Activated CD4-positive, alpha-beta T cell treated with anti-CD3 and anti-CD28 coated beads for 4 hours (primary cell): ENCODE measurements at regions not wholly inside any gene's neighbourhood (a gene's known extent, or its start where the extent isn't known, plus 50 kb on each side); places are given as distances from the start of the nearest gene placed in this dataset.

Source experiments
- DNase-seq, 2 donors: peaks; one replicate each; pipeline ENCODE4 v3.0.0-alpha.2; 2020

DNA sequence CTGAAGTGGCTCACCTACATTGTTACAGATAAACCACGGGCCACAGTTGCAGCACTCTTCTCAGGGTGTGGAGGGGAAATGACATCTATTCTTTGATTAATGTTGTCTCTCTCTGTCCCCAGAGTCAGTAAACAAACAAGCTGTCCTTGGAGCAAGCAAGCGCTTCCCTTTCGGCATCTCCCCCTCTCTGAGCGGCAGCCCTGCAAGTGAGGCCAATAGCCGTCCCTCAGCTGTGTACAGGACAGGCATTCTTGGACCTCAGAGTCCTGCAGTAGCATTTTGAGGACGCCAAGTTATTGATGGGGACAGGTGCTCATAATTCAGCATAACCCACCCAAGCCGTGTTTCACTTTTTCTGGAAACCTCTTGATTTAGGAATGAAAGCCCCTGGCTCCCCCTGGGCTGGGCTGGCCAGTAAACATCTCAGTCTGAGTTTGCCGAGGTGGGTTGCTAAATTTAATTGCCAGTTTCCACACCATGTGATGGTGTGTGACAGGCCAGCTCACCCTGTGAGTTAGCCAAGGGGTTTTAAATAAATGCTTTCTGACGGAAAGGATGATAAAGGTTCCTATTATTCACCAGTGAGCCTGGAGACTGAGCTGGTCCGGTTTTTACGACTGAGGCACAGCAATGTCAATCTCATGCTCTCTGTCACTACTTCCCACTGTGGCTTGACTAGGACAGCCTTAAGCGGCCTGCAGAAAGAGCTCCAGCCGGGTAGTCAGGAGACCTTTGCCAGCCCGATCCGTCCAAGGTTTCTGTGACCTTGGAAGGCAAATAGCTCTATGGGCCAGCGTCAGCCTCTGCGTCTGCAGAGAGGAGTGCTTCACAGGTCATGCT is 214.8 kb upstream of the RREB1 start:
- no peak for DNase-seq

- no peak for DNase-seq
These were observed 214.1 kb upstream of the RREB1 start for GRCh38 chr6:6893701-6894100.

GRCh38 chr6:6895929-6896328 is 211.8 kb upstream of the RREB1 start:
- DNase-seq: no peak

GRCh38 chr6:6897140-6897539 is 210.6 kb upstream of the RREB1 start:
- no peak for DNase-seq

DNA sequence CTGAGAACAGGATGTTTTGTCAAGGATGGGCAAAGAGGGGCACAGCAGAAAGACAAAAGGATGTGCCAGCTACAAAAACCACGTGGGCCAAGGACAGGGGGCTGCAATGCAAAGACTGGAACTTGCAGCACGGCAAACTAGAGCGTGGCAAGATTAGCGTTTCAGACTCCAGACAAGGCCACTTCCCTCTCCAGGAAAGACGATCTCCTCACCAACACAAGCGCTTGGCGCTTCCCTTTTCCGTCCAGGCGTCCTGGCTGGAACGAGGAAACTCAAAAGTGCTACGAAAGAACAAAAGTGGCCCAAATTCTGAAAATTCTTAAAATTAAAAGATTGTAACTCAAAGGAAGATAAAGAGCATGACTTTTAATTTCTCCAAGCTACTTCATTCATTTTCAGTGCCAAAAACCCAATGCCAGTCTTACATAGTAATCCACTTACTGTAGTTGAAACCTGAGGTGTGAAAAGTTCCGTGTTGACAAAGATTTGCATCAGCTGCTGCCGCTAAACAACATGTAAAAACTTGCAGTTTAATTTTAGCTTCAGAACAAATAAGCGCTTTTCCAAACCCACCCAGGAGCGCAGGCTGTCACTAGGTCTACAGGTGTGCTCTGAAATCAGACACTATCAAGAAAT is 207.1 kb upstream of the RREB1 start:
- DNase-seq: no peak

DNA sequence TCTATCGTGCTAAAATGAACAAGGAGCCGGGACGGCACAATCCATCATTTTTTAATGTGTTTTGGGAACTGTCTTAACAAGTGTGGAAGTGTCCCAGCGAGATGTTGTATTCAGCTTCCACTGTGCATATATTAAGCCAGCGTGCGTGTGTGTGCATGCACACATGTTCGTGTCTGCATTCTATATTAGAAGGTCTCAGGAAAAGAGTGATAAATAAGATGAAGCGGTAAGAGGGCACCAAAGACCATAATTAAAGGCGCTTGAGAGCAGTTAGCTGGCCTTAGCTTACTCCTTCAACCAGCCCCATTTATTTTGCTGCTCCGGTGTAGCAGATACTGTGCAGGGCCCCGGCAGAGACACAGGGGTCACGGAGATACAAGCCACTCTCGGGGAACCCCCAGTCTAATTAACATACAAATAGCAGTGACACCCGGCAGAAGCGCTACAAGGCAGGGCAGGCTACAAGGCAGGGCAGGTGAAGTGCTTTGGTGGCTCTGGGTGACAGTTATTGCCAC is 206.5 kb upstream of the RREB1 start:
- DNase-seq: no peak

DNA sequence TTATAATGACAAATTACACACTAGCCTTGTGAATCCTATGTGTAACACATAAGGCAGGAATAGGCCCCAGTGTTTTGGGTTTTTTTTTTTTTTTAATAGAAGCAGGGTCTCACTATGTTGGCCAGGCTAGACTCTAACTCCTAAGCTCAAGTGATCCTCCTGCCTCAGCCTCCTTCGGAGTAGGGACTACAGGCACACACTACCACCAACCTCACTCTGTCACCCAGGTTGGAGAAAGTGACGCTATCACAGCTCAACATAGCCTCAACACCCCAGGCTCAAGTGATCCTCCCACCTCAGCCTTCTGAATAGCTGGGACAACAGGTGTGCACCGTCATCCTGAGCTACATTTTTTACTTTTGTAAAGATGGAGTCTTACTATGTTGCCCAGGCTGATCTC is 205.8 kb upstream of the RREB1 start:
- no peak for DNase-seq

DNA sequence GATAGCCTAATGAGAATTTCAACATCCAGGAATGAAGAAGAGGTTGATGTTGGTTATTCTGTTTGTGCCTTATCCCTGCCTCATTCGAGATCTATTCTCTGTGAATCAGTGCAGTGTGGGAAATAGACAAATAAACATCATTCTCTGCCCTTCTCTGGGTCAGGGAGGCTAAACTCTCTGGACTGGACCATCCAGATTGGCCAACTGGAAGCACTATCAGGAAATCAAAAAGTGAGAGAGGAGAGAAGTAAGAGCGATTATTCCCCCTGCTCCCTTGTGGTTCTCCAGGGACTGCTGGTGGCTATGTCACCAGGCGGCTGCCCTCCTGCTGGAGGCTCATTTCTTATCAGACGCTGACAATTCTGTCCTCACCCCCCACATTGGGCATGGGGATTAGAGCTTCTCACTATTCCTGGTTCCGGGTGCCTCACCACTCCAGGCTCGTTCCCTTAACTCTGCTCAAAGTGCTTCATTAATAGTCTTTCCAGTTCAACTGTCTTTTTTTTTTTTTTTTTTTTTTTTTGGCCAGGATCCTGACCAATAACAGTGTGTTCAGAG is 201.7 kb upstream of the RREB1 start:
- DNase-seq: no peak

DNA sequence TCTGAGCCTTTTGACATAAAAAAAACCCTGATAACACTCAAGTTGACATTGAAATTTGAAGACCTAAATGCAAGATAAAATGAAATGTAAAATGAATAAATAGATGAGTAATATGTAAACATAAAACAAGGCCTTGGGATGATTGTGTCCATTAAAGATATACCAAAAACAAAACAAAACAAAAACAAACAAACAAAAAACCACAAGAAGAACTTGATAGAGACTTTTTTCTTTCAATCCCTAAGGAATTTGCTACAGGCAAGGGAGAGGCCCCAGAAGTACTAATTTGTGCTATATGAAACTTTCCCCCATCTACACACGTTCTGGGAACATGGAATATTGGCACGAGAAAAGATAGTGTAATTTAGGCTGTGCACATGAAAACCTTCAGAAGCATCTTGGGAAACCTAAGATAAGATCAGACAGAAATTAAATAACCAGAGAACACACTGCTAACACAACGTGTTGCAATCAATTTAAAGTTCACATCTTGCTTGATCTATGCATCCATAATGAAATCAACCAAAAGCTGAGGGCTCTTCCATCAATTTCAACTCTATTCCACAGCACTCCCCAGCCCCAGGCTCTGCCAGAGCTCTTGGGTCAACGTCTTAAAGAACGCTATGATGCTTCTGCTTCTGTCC is 201.1 kb upstream of the RREB1 start:
- DNase-seq: no peak

DNA sequence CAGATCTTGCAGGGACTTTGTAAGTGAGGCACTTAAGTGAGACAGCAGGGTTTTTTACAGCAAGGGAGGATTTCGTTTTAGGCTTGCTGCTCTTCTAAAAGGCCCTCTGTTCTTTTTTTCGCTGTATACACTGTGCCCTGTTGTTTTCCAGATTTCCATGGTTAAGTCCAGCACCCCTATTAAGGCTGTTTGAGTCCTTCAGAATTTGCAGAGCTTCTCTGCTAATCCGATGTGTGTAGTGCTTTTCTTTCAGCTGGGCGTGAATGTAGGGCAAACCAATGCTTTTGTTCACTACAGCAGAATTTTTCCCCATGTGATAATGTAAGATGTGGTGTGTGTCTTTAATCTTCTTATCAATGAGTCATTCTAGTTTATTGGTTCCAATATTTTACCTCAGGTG is 200.5 kb upstream of the RREB1 start:
- no peak for DNase-seq

DNA sequence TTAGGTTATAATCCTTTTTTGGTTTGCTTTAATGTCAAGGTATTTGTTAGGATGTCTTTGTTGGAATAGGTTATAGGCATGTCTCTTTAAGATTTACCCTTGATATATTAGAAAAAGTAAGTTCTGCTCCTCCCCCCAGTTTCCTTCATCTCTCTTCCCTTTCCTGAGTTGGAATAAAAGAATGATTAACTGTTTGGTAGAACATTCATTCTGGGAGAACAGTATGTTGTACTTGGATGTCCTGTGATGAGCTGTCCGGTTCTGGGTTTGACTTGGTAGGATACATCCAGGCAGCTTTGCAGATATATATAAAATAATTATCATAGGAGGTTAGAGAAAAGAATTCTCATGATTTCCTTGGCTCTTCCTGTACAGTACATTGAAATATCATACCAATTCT is 199.6 kb upstream of the RREB1 start:
- no peak for DNase-seq

GRCh38 chr6:6909111-6909510 is 198.7 kb upstream of the RREB1 start:
- no peak for DNase-seq

- DNase-seq: no peak
These were observed 196.9 kb upstream of the RREB1 start for GRCh38 chr6:6910734-6911295.

- DNase-seq: no peak
These were observed 196.4 kb upstream of the RREB1 start for GRCh38 chr6:6911391-6911790.

DNA sequence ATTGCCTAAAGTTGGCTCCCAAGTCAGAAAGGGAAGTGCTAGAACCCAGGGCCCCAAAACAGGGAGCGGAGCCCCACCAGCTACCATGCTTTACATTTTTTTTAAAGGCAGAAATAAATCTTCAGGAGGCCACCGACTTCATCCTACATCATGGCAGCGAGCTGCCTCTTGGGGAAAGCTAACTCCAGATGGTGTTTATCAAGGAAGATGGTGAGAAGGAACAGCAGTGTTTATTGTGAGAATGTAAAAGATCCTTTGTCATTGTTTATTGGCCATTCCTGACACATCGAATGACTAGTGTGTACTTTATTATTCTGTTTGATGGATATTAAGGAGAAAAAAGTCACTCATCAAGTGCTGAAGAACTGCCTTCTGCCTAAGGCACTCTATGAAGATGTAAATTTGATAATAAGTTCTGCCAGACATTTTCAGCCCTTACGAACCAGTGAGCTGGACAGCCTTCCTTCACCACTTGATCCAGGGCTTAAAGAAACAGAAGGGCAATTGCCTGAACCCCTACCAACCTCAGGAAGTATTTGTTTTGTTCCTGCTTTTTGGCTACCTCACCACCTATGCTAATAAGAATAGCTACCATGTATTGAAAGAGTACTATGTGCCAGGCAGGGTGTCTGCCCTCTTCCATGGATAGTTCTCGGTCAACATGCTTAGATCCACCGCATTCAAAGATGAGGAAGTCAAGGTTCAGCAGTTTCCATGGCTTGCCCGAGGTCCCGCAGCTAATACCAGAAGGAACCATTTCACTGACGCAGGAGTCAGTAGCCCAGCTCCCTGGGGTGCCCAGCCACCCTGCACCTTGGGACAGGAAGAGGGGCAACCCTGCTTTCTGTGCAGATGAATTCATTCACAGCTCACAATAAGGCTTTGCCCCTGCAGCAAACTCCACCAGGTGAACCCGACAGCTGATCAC is 194.7 kb upstream of the RREB1 start:
- DNase-seq: no peak

- DNase-seq: no peak
These were observed 192.5 kb upstream of the RREB1 start for GRCh38 chr6:6915219-6915618.

GRCh38 chr6:6915813-6916547 is 191.8 kb upstream of the RREB1 start:
- DNase-seq: no peak

GRCh38 chr6:6916598-6916997 is 191.2 kb upstream of the RREB1 start:
- no peak for DNase-seq

- peak; percentile 42 to 66 for DNase-seq
These were observed 189.4 kb upstream of the RREB1 start for GRCh38 chr6:6918216-6918983.

DNA sequence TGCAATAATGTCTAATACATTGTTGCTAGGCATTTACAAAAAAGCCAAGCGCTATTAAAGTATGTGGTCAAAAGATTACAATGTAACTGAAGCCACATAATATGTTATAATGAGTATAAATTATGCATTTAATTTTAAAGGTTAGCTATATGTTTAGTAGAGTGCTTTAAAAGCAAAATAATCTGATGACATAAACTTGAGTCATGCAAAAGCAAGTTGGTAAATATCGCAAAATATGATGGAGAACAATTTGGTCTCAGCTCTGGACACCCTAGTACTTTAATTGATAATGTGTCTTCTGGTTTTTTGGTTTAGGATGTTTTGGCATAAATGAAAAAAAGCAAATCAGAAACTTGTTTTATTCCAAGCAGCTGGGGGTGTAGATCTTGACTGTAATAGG is 188.6 kb upstream of the RREB1 start:
- no peak for DNase-seq
